ENCODE measurements at regions not wholly inside any gene's neighbourhood (a gene's known extent, or its start where the extent isn't known, plus 50 kb on each side); places are given as distances from the start of the nearest gene placed in this dataset.

DNA sequence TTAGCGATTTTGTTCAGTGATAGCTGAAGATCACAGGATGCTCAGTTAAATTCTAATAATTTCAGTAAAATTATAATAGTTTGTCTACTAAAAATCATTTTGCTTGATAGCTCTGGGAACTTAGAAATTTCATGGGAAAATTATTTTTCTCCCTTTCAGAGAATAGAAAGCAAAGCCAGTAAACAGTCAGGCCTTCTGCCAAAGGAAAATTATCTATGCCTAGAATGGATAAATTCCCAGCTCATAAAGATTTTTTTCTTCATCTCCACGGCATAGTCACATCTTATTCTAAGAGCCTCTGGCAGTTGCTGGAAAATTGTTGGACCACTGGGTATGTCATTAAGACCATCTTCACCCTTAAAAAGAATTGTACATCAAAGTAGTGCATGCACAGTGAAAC, 169.6 kb upstream of the ANO3 start:
- TF ChIP-seq CTCF (IDR thresholded peaks at IDR 0.05; ENCODE audit: insufficient read depth, low read depth, low read length, missing control alignments), result no peak
- DNase-seq (ENCODE audit: low read depth), result no peak
- no peak overlapping the region for H3K4me3 ChIP-seq (ENCODE audit: low read length)

- TF ChIP-seq CTCF (IDR thresholded peaks at IDR 0.05; ENCODE audit: insufficient read depth, low read depth, low read length, missing control alignments), result no peak
- DNase-seq (ENCODE audit: low read depth), result peak; percentile 48
- H3K4me3 ChIP-seq (ENCODE audit: low read length), result no peak overlapping the region
These were observed 145.5 kb upstream of the ANO3 start for GRCh38 chr11:26186389-26186788.

DNA sequence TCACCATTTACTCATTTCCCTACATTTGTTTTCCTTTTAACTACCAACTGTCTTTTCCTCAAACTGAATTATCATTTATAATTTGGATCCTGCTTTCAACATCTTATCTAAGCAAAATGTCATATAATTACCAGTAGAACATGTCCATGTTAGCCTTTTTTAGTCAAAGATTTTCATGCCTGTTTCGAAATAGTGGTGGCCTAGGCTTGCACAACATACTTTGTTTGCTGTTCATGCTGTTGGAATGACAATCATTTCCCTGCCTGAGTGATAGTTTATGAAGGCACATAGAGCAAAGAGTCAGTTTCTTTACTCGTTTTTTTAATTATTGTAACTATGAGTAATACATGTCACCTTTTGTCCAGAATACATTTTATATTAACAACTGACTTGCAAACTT, 144.3 kb upstream of the ANO3 start:
- peak; percentile 91 for DNase-seq (ENCODE audit: low read depth)
- TF ChIP-seq CTCF (IDR thresholded peaks at IDR 0.05; ENCODE audit: insufficient read depth, low read depth, low read length, missing control alignments), result no peak
- H3K4me3 ChIP-seq (ENCODE audit: low read length), result no peak overlapping the region

GRCh38 chr11:26188554-26188953, 143.4 kb upstream of the ANO3 start:
- no peak for TF ChIP-seq CTCF (IDR thresholded peaks at IDR 0.05; ENCODE audit: insufficient read depth, low read depth, low read length, missing control alignments)
- DNase-seq (ENCODE audit: low read depth), result peak; percentile 37
- H3K4me3 ChIP-seq (ENCODE audit: low read length), result no peak overlapping the region

DNA sequence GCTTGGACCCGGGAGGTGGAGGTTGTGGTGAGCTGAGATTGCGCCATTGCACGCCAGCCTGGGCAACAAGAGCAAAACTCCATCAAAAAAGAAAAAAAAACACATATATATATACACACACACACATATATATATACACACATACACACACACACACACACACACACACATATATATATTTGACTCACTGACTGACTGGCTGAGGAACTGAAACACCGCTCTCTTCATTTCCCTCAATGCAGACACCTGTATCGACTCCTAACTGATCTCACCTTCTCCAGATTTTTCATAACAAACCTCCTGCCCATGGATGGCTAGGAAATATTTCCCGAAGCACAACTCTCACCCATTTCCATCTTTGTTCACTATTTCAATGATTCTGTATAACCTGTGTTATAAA, 140.7 kb upstream of the ANO3 start:
- no peak for TF ChIP-seq CTCF (IDR thresholded peaks at IDR 0.05; ENCODE audit: insufficient read depth, low read depth, low read length, missing control alignments)
- no peak for DNase-seq (ENCODE audit: low read depth)
- no peak overlapping the region for H3K4me3 ChIP-seq (ENCODE audit: low read length)

GRCh38 chr11:26193694-26194365, 138.1 kb upstream of the ANO3 start:
- H3K4me3 ChIP-seq (ENCODE audit: low read length), result no peak overlapping the region
- DNase-seq (ENCODE audit: low read depth), result peak; percentile 58
- TF ChIP-seq CTCF (IDR thresholded peaks at IDR 0.05; ENCODE audit: insufficient read depth, low read depth, low read length, missing control alignments), result no peak

GRCh38 chr11:26194881-26195280, 137.0 kb upstream of the ANO3 start:
- TF ChIP-seq CTCF (IDR thresholded peaks at IDR 0.05; ENCODE audit: insufficient read depth, low read depth, low read length, missing control alignments), result no peak
- DNase-seq (ENCODE audit: low read depth), result no peak
- H3K4me3 ChIP-seq (ENCODE audit: low read length), result no peak overlapping the region

Data from epithelial cell of esophagus (primary cell).